Body of pancreas (tissue), 4 donors: ENCODE measurements at regions not wholly inside any gene's neighbourhood (a gene's known extent, or its start where the extent isn't known, plus 50 kb on each side); places are given as distances from the start of the nearest gene placed in this dataset.

Experiments used
- ATAC-seq: fragments of 150-250 bp; one replicate; pipeline ENCODE4 v1.9.1; 2016
- DNase-seq, 4 donors: peaks; one replicate each; pipeline ENCODE4 v3.0.0-alpha.2; 2019
- H3K27ac ChIP-seq, 4 donors: fragments of 200-600 bp; sonication (generic); 1 replicate in 3 of 4; 2 replicates in 1 of 4; pipeline versions ENCODE4 v1.5.1 to v1.6.1; 2016 to 2019; ENCODE audit warnings: mild to moderate bottlenecking in 1 of 4, mixed read lengths in 1 of 4, moderate library complexity in 1 of 4
- H3K27me3 ChIP-seq, 2 donors: fragments of 200-600 bp; sonication (generic); one replicate each; pipeline ENCODE4 v1.6.0; 2016; ENCODE audit warnings: mild to moderate bottlenecking in 1 of 2
- H3K36me3 ChIP-seq, 2 donors: fragments of 200-600 bp; sonication (generic); replicated peaks in 1 of 2; 2 replicates each; pipeline ENCODE4 v1.5.1; 2016; ENCODE audit warnings: low read depth in 2 of 2; ENCODE audit not compliant: insufficient read depth in 1 of 2
- H3K4me1 ChIP-seq: fragments of 200-600 bp; sonication (generic); one replicate; pipeline ENCODE4 v1.6.0; 2016
- H3K4me3 ChIP-seq, 2 donors: fragments of 200-600 bp; sonication (generic); 1 replicate in 1 of 2; 2 replicates in 1 of 2; pipeline ENCODE4 v1.5.1; 2016 to 2019
- H3K9me3 ChIP-seq, 3 donors: fragments of 200-600 bp; sonication (generic); 1 replicate in 2 of 3; 2 replicates in 1 of 3; pipeline ENCODE4 v1.5.1; 2016
- CTCF ChIP-seq, 7 experiments: fragments of 450-650 bp in 4 of 7; fragments of 200-600 bp in 3 of 7; sonication (generic) in 3 of 7; IDR thresholded peaks; one replicate each; pipeline ENCODE4 v1.5.1; 2016 to 2019; ENCODE audit warnings: antibody characterized with exemption in 7 of 7
- POLR2A ChIP-seq, 3 donors: fragments of 450-650 bp; IDR thresholded peaks; one replicate each; pipeline ENCODE4 v1.6.1; 2016; ENCODE audit warnings: antibody characterized with exemption in 3 of 3, mild to moderate bottlenecking in 2 of 3
- WGBS, 2 donors: methylation state at CpG; one replicate each; pipeline ENCODE4 v1.1.5; 2017; 5-methylcytosine and 5-hydroxymethylcytosine counted together
- intact Hi-C: fragments of 100-400 bp; cut with DNase I; formaldehyde crosslinking; loops from one replicate; pipeline ENCODE4 v1.15.1; 2023

GRCh38 chr3:168422843-168423242 is 327.1 kb upstream of the GOLIM4 start:
- WGBS, 2 donors = 75 to 83% methylated on average over 1 of the region's 1 CpG
- H3K4me3 ChIP-seq = no peak overlapping the region
- ATAC-seq = no peak
- TF ChIP-seq CTCF (IDR thresholded peaks at IDR 0.05) = no peak
- no peak for TF ChIP-seq POLR2A (IDR thresholded peaks at IDR 0.05)
- no peaks in the 10 kb centered on the region for H3K9me3 ChIP-seq
- H3K36me3 ChIP-seq = no peaks in the 10 kb centered on the region
- H3K27me3 ChIP-seq = no peaks in the 10 kb centered on the region
- no peaks in the 10 kb centered on the region for H3K4me1 ChIP-seq
- H3K27ac ChIP-seq = no peak overlapping the region
- intact Hi-C loops = no loop called here
- no peak for DNase-seq

- TF ChIP-seq POLR2A (IDR thresholded peaks at IDR 0.05) (no peak), CTCF (IDR thresholded peaks at IDR 0.05) (no peak)
- Histone ChIP-seq H3K9me3 (no peaks in the 10 kb centered on the region), H3K27ac (no peak overlapping the region), H3K4me1 (no peaks in the 10 kb centered on the region), H3K36me3 (no peaks in the 10 kb centered on the region), H3K4me3 (no peak overlapping the region), H3K27me3 (no peaks in the 10 kb centered on the region)
- intact Hi-C loops = no loop called here
- ATAC-seq (no peak), DNase-seq (no peak)
- WGBS, 2 donors = 57% methylated on average over 2 of the region's 2 CpGs
Measured at GRCh38 chr3:168419091-168419490, 323.4 kb upstream of the GOLIM4 start.

DNA sequence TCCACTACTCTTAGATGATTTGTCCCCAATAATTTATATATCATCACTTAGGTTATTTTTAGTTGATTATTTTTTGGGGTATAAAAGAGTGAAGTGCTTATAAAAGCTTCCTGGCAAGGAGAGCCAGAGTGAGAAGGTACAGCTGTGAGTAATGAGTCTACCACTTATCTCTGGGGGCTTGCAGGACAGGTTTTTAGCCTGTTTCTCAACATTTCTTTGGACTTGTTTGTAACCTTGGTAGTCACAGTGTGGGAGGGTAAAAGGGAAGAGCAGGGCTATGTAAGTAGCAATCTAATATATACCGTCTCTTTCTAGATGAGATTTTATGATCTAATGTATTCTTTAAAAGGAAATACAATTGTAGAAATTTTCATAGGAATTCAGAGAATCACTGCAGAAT is 321.3 kb upstream of the GOLIM4 start:
- Histone ChIP-seq H3K4me3 (no peak overlapping the region), H3K36me3 (no peaks in the 10 kb centered on the region), H3K9me3 (no peaks in the 10 kb centered on the region), H3K27me3 (no peaks in the 10 kb centered on the region), H3K4me1 (no peaks in the 10 kb centered on the region), H3K27ac (no peak overlapping the region)
- ATAC-seq (no peak), DNase-seq (no peak)
- 39% methylated on average over 1 of the region's 1 CpG for WGBS, 2 donors
- intact Hi-C loops = no loop called here
- TF ChIP-seq CTCF (IDR thresholded peaks at IDR 0.05) (no peak), POLR2A (IDR thresholded peaks at IDR 0.05) (no peak)

GRCh38 chr3:168416446-168416845 is 320.7 kb upstream of the GOLIM4 start:
- DNase-seq = no peak
- Histone ChIP-seq H3K36me3 (no peaks in the 10 kb centered on the region), H3K4me3 (no peak overlapping the region), H3K27me3 (no peaks in the 10 kb centered on the region), H3K9me3 (no peaks in the 10 kb centered on the region), H3K27ac (no peak overlapping the region), H3K4me1 (no peaks in the 10 kb centered on the region)
- 69 to 79% methylated on average over 6 of the region's 6 CpGs for WGBS, 2 donors
- intact Hi-C loops = no loop called here
- ATAC-seq = no peak
- TF ChIP-seq CTCF (IDR thresholded peaks at IDR 0.05) (no peak), POLR2A (IDR thresholded peaks at IDR 0.05) (no peak)

GRCh38 chr3:168414149-168414548 is 318.4 kb upstream of the GOLIM4 start:
- H3K9me3 ChIP-seq = no peaks in the 10 kb centered on the region
- no peak overlapping the region for H3K4me3 ChIP-seq
- no peak for TF ChIP-seq POLR2A (IDR thresholded peaks at IDR 0.05)
- TF ChIP-seq CTCF (IDR thresholded peaks at IDR 0.05) = no peak
- H3K27ac ChIP-seq = no peak overlapping the region
- no peaks in the 10 kb centered on the region for H3K4me1 ChIP-seq
- intact Hi-C loops = no loop called here
- DNase-seq (no peak), ATAC-seq (no peak)
- H3K36me3 ChIP-seq = no peaks in the 10 kb centered on the region
- 83 to 91% methylated on average over 1 of the region's 1 CpG for WGBS, 2 donors
- H3K27me3 ChIP-seq = no peaks in the 10 kb centered on the region
